Hepatocyte (in vitro differentiated cells): ENCODE measurements at regions not wholly inside any gene's neighbourhood (a gene's known extent, or its start where the extent isn't known, plus 50 kb on each side); places are given as distances from the start of the nearest gene placed in this dataset.

ENCODE experiments used
- CTCF ChIP-seq: fragments of 200-600 bp; sonication (generic); IDR thresholded peaks from 2 replicates; pipeline ENCODE4 v1.5.1; 2016; ENCODE audit warnings: antibody characterized with exemption, mild to moderate bottlenecking; ENCODE audit not compliant: poor library complexity
- EZH2 ChIP-seq: fragments of 200-600 bp; sonication (generic); IDR thresholded peaks from 2 replicates; pipeline ENCODE4 v1.6.1; 2016; ENCODE audit warnings: antibody characterized with exemption, mild to moderate bottlenecking, borderline replicate concordance

- TF ChIP-seq CTCF, result no peak
- TF ChIP-seq EZH2, result no peak
Measured at GRCh38 chr19:27780367-27781075, 1432.4 kb downstream of the UQCRFS1 start.
